Muscle of back (tissue), 3 donors: ENCODE measurements at regions not wholly inside any gene's neighbourhood (a gene's known extent, or its start where the extent isn't known, plus 50 kb on each side); places are given as distances from the start of the nearest gene placed in this dataset.

Source experiments
- DNase-seq, 3 donors: peaks; one replicate each; pipeline versions ENCODE4 v3.0.0 to v3.0.0-alpha.2; 2013

DNA sequence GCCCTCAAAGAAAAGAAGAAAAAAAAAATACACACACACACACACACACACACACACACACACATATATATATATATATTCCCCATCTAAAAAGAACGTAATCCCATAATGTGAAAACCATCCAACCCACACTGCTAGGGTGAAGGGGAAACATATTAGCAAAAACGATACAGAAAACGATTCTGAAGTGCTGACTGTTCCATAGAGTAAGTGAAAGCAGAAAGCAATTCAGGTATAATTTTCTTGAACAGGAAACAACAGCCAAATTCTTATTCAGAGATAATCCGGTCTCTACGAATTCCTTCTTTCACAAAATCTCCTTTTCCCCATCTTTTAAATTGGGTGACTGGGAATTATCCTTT is 393.5 kb downstream of the NOVA1 start:
- no peak for DNase-seq

DNA sequence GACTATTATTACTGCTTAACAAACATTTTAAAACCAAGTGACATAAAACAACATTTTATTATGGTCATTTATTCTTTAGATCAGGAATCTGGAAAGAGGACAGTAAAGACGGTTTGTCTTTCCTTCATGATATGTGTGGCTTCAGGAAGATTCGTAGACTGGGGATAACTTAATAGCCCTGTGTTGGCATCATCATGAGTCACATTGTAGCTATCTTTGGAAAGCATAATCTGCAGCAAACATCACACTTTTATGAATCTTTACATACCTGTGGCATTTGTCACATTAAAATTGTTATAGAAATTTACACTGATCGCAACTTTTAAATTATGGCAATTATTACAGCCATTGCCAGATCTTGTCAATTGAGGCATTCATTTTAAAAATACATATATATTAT is 397.1 kb downstream of the NOVA1 start:
- peak in 1 of 3 donors; percentile 27 for DNase-seq

GRCh38 chr14:26199590-26200370 is 398.1 kb downstream of the NOVA1 start:
- DNase-seq: peak in 1 of 3 donors; percentile 62

DNA sequence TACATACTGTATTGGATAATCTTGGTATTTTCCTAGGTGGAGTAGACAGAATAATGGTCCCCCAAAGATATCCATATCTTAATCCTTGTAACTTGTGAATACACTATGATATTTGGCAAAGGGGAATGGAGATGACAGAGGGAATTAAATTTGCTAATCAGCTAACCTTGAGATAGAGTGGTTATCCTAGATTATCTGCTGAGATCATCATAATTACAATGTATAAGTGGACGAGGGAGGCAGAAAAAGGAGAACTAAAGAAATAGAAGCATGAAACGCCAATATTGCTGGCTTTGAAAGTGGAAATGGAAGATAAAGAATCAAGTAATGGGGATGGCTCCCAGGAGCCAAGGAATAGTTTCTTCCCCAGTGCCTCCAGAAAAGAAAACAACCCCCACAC is 398.7 kb downstream of the NOVA1 start:
- no peak for DNase-seq

DNA sequence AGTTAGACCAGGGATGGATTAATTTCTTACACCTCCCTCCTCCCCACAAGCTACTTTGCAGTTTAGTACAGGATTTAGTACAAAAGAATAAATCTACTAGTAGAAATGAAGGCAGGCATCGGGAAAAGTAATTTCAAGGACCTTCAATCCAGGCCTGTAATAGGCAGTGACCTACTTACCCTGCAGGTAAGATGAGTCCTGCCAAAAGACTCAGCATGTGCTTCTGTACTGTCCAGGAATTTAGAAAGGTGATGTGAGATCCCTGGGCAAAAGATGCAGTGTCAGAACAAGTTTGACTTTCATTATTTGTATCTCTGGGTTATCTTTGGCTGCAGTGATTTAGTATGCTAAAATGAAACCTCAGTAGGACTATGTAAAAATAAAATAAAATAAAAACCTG is 403.0 kb downstream of the NOVA1 start:
- DNase-seq: no peak

GRCh38 chr14:26191671-26192070 is 406.2 kb downstream of the NOVA1 start:
- DNase-seq: no peak

DNA sequence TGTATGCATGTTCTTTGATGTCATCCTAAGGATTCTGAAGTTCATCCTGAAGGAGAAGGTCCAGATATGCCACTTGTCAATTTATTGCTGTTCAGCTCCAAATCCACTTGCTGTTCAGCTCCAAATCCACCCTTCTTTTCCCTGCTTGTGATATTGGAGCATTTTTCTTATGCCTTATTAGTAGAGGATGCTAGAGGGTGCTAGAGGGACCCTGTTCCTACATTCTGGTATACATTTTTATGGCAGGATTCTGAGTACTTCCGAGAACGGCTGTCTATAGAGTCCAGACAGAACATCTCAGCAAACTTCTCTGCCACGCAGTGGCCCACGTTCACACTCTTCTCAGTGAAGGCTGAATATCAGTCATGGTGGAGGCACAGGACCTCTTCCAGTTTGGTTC is 406.7 kb downstream of the NOVA1 start:
- DNase-seq: no peak

- DNase-seq: no peak
Measured at GRCh38 chr14:26190646-26191045, 407.2 kb downstream of the NOVA1 start.

GRCh38 chr14:26187996-26188620 is 409.7 kb downstream of the NOVA1 start:
- peak in 1 of 3 donors; percentile 61 for DNase-seq

DNA sequence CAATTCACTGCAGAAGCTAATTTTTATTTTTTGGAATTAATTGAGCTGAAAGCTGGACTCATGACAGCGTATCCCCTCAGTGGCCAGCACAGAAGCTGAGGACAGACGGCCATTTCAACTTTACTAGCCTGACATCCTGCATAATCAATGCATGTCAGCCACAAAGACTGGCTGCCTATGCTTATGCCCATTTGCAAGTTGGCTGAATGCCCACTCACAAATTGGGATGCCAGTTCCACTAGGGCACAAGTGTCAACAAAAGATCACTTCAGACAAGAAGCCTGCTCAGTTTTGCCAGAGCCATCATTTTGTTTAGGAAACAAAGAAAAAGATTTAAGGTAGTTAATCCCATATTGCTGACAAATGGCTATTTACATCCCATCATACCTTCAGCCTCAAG is 417.6 kb downstream of the NOVA1 start:
- no peak for DNase-seq

GRCh38 chr14:26175658-26176057 is 422.2 kb downstream of the NOVA1 start:
- no peak for DNase-seq

DNA sequence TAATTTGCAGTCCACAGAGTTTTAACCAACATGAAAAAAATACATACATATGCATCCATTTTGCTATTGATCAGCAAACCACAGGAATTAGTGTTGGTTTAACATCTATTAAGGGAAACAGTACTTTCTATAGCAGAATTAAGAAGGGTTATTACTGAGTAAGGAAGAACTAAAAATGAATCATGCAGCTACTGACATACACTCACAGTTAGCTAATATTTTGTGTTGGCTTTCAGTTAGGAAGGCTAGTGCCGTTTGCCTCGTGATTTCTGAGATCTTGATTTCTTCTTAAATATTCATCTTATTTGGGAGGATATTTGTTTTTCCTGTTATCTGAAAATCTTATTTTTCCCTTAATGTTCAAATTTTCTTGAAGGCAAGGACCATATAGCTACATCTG is 423.4 kb downstream of the NOVA1 start:
- DNase-seq: no peak

GRCh38 chr14:26173581-26174110 is 424.2 kb downstream of the NOVA1 start:
- DNase-seq: no peak

DNA sequence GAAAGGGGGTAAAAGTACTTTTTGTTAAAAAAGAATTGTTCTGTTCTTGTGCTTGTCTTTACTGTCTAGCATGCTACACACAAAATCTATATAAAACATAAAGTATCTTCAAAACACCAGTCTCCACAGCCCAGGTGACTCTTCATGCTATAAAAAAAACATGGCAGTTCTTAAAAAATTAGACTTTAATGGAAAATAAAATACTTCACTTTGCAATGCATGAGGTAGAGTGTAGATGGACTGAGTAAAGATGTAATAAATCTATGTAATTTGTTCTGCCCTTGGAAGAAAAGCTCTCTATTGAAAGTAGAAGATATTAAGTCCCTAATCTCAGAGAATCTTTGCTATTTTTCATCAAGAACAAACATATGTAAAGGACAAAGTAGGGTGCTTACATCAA is 425.4 kb downstream of the NOVA1 start:
- no peak for DNase-seq

DNA sequence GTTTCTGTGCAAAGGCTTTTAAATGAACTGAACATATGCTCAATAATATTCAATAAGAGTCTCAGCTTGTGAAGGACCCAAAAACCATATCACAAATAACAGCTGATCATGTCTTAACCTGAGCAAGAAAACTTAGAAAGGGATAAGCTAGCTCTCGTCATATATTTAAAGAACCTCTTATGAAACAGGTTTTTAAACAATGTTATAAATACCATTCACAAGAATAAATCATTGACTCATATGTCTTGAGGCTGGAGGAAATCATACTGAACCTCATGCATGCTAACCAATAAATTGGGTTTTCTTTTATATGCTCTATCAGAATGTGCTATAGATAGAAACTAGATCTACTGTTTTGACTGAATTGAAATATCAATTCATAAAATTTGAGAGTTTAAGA is 426.9 kb downstream of the NOVA1 start:
- DNase-seq: no peak

- DNase-seq: peak in 1 of 3 donors; percentile 22
Measured at GRCh38 chr14:26163761-26164160, 434.1 kb downstream of the NOVA1 start.

DNA sequence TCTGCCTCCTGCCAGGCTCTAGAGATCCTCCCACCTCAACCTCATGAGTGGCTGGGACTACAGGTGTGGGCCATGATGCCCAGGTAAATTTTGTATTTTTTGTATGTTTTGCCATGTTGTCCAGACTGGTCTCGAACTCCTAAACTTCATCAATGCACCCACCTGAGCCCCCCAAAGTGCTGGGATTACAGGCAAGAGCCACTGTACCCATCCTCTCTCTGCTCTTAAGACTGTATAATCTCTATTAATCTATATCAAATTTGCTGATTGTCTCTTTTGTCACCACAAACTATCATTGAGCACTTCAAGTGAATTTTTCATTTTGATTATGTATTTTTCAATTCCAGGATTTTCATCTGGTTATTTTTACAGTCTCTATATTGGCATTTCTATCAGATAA is 440.3 kb downstream of the NOVA1 start:
- no peak for DNase-seq

GRCh38 chr14:26143057-26143456 is 454.8 kb downstream of the NOVA1 start:
- DNase-seq: no peak

DNA sequence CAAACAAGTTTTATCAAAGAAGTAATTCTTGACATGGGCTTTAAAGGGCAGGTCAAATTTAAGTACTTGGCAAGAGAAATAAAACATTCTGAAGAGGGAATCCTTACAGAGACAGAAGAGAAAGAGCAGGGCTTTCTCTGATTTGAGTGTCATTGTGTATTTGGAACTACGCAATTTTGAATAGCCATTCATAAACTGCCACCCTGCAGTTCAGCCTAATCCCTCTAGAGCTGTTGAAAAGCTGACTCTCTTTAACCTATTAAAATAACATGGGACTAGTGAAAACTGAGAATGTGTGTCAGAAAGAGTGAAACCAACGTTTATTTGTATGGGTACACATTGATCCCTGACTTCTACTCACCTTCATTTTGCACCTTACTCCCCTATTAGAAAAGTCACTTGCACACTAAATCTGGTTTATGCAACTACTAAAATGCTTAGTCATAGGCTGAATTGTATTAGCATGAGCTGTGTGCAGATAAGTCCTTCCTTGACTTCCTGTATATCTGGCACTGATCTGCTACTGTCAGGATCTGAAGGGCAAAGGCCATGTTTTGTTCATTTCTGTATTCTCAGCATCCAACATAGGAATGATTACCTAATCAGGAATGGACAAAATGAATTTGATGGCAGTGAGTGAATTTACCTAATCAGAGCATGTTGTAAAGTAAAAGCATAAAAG is 458.9 kb downstream of the NOVA1 start:
- no peak for DNase-seq

DNA sequence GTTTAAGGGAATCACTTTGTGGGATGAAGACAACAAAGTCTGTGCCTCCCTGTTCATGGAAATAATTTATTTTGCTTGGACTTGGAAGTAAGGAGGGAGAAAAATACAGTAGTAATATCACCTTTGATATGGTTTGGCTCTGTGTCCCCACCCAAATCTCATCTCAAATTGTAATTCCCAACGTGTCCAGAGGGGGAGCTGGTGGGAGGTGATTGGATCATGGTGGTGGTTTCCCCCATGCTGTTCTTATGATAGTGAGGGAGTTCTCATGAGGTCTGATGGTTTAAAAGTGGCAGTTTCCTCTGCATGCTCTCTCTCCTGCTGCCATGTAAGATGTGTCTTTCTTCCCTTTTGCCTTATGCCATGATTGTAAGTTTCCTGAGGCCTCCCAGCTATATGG is 460.7 kb downstream of the NOVA1 start:
- no peak for DNase-seq

DNA sequence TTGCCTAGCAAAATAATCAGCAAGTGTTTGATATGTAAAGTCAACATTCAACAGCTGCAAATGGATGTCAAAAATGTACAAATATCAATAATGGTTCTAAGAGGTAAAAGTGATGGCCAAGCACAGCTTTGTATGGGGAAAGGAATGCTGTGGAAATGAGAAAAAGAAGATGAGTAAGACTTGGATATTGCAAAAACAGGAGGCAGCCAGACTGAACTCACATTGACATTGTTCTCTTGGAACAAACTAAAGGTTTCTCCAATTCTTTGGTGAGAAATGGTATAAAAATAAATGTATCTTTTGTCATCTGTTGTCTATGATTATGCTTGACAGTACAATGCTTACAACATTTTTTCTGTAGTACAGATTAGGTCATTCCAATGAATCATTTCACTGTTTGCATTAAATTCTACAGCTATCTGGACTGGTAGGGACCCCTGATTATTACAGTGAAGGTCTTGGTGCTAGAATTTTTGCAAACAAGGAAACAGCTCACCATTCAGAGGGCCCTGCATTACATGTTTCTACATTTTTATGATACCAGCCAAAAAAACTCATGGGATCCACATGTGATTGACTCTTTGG is 465.7 kb downstream of the NOVA1 start:
- DNase-seq: no peak

DNA sequence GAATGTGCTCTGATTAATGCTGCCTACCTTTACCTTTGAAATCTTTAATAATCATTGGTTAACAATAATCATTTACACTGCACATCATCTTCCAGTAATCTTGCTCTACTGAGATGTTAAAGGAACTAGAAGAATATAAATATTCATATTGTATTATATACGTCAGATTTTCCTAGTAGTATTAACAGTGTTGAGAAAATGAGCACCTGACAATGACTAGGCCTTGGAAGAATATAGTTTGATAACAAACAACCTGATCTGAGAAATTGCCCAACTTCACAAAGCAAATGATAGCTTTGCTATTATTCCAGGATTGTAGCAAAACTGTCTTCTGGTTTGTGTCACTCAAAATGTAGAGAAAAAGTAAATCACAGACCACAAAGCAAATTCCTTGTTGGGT is 467.1 kb downstream of the NOVA1 start:
- no peak for DNase-seq
